ENCODE measurements at regions not wholly inside any gene's neighbourhood (a gene's known extent, or its start where the extent isn't known, plus 50 kb on each side); places are given as distances from the start of the nearest gene placed in this dataset.

GRCh38 chr3:187458921-187459320, 90.7 kb downstream of the RTP4 start:
- Histone ChIP-seq H3K36me3 (ENCODE audit: control insufficient read depth in 2 of 2, extremely low read depth in 1 of 2, insufficient read depth in 2 of 2, low read length in 2 of 2) (no peaks in the 10 kb centered on the region), H3K4me3 (ENCODE audit: control insufficient read depth in 2 of 3, extremely low read depth in 1 of 3, insufficient read depth in 2 of 3, low read depth in 1 of 3, low read length in 3 of 3) (no peak overlapping the region), H3K4me2 (ENCODE audit: control insufficient read depth, extremely low read depth, insufficient read depth, low read depth, low read length) (no peak overlapping the region), H2AFZ (ENCODE audit: control insufficient read depth, low read length) (no peak overlapping the region), H3K79me2 (ENCODE audit: control insufficient read depth, insufficient read depth, low read length) (no peaks in the 10 kb centered on the region), H3K9me1 (ENCODE audit: control insufficient read depth, extremely low read depth, insufficient read depth, low read length) (no peaks in the 10 kb centered on the region), H3K4me1 (ENCODE audit: control insufficient read depth, extremely low read depth, insufficient read depth, low read length) (no peaks in the 10 kb centered on the region), H4K20me1 (ENCODE audit: control insufficient read depth, extremely low read depth, insufficient read depth, low read length) (no peaks in the 10 kb centered on the region), H3K27me3 (ENCODE audit: control insufficient read depth, extremely low read depth, insufficient read depth, low read length) (peaks cover 6% of the 10 kb centered on the region), H3K27ac (ENCODE audit: control insufficient read depth, insufficient read depth, low read length) (no peak overlapping the region), H3K9ac (ENCODE audit: control insufficient read depth, extremely low read depth, insufficient read depth, low read length) (no peak overlapping the region), H3K9me3 (ENCODE audit: control insufficient read depth, low read depth, low read length) (no peaks in the 10 kb centered on the region)
- dilution Hi-C loops (cut with MboI; ENCODE audit: extremely low pct_ligation_motif_present, low sequenced_read_pairs) = no loop called here
- TF ChIP-seq CTCF (optimal IDR thresholded peaks at IDR 0.05 in 1 of 3, IDR thresholded peaks at IDR 0.05 in 1 of 3, conservative IDR thresholded peaks at IDR 0.05 in 1 of 3; ENCODE audit: extremely low read depth in 1 of 3, insufficient read depth in 2 of 3, low read length in 3 of 3) (no peak), EZH2 (IDR thresholded peaks at IDR 0.05; ENCODE audit: low read length) (no peak)
- DNase-seq (ENCODE audit: low read depth, low spot score) = no peak
- no peak for FAIRE-seq

- Histone ChIP-seq H3K9me1 (ENCODE audit: control insufficient read depth, extremely low read depth, insufficient read depth, low read length) (no peaks in the 10 kb centered on the region), H4K20me1 (ENCODE audit: control insufficient read depth, extremely low read depth, insufficient read depth, low read length) (no peaks in the 10 kb centered on the region), H3K4me1 (ENCODE audit: control insufficient read depth, extremely low read depth, insufficient read depth, low read length) (no peaks in the 10 kb centered on the region), H3K4me2 (ENCODE audit: control insufficient read depth, extremely low read depth, insufficient read depth, low read depth, low read length) (no peak overlapping the region), H3K27me3 (ENCODE audit: control insufficient read depth, extremely low read depth, insufficient read depth, low read length) (peaks cover 6% of the 10 kb centered on the region), H3K36me3 (ENCODE audit: control insufficient read depth in 2 of 2, extremely low read depth in 1 of 2, insufficient read depth in 2 of 2, low read length in 2 of 2) (no peaks in the 10 kb centered on the region), H3K79me2 (ENCODE audit: control insufficient read depth, insufficient read depth, low read length) (no peaks in the 10 kb centered on the region), H3K4me3 (ENCODE audit: control insufficient read depth in 2 of 3, extremely low read depth in 1 of 3, insufficient read depth in 2 of 3, low read depth in 1 of 3, low read length in 3 of 3) (no peak overlapping the region), H3K27ac (ENCODE audit: control insufficient read depth, insufficient read depth, low read length) (no peak overlapping the region), H3K9ac (ENCODE audit: control insufficient read depth, extremely low read depth, insufficient read depth, low read length) (no peak overlapping the region), H2AFZ (ENCODE audit: control insufficient read depth, low read length) (no peak overlapping the region), H3K9me3 (ENCODE audit: control insufficient read depth, low read depth, low read length) (no peaks in the 10 kb centered on the region)
- FAIRE-seq (no peak), DNase-seq (ENCODE audit: low read depth, low spot score) (no peak)
- TF ChIP-seq EZH2 (IDR thresholded peaks at IDR 0.05; ENCODE audit: low read length) (no peak), CTCF (optimal IDR thresholded peaks at IDR 0.05 in 1 of 3, IDR thresholded peaks at IDR 0.05 in 1 of 3, conservative IDR thresholded peaks at IDR 0.05 in 1 of 3; ENCODE audit: extremely low read depth in 1 of 3, insufficient read depth in 2 of 3, low read length in 3 of 3) (no peak)
- dilution Hi-C loops (cut with MboI; ENCODE audit: extremely low pct_ligation_motif_present, low sequenced_read_pairs) = no loop called here
Measured at GRCh38 chr3:187458383-187458782, 90.2 kb downstream of the RTP4 start.

All from keratinocyte (primary cell).